K562 (cell line): ENCODE measurements at regions not wholly inside any gene's neighbourhood (a gene's known extent, or its start where the extent isn't known, plus 50 kb on each side); places are given as distances from the start of the nearest gene placed in this dataset.

Source experiments
- ATAC-seq: fragments of 200-7000 bp; cut with Tn5 transposase; 3 replicates; pipeline ENCODE4 v1.9.1; 2020; ENCODE audit warnings: moderate library complexity
- BruUV-seq: library from RNA; stranded (reverse); fragments of 400-500 nt; replicated peaks from 2 replicates; lab custom pipeline; 2021; lab: Mats Ljungman, UMichigan
- CTCF ChIA-PET: fragments of 300-600 bp; formaldehyde crosslinking; extraction: SDS; loops from one replicate; lab custom pipeline; 2021; ENCODE audit warnings: low intra/inter-chr PET ratio; lab: Yijun Ruan, JAX
- POLR2A ChIA-PET: fragments of 300-600, 350-650 bp; sonication (Branson Sonifier 250); formaldehyde crosslinking; extraction: SDS; loops from one replicate; lab custom pipeline; 2021; ENCODE audit warnings: antibody characterized with exemption, inconsistent platforms; lab: Yijun Ruan, JAX
- DNase-seq, 4 experiments: peaks; one replicate each; pipeline versions ENCODE4 v3.0.0 to v3.0.0-alpha.2; 2011 to 2018; ENCODE audit warnings: low spot score in 3 of 4, mixed read lengths in 3 of 4; ENCODE audit errors: extremely low read depth in 1 of 4
- FAIRE-seq: peaks from 2 replicates; lab custom pipeline; 2011; peaks lifted over from hg19 to GRCh38; lab: Jason Lieb, UNC
- H2AFZ ChIP-seq: 2 replicates; pipeline ENCODE4 v1.6.0; 2011; ENCODE audit warnings: low read depth, low read length, control low read depth, inconsistent platforms
- H3K27ac ChIP-seq: fragments of 200-600 bp; 3 replicates; pipeline ENCODE4 v1.8.0; 2011; ENCODE audit warnings: low read depth, mild to moderate bottlenecking, control low read depth, inconsistent platforms, low read length, moderate library complexity, mixed read lengths; ENCODE audit errors: extremely low read depth
- H3K27me3 ChIP-seq, 2 experiments: fragments of 300-600 bp in 1 of 2; 2 replicates in 1 of 2; 3 replicates in 1 of 2; pipeline versions ENCODE4 v1.6.0 to v1.8.0; 2011; ENCODE audit warnings: inconsistent platforms in 2 of 2, low read length in 2 of 2, mild to moderate bottlenecking in 1 of 2, mixed read lengths in 1 of 2, moderate library complexity in 1 of 2; ENCODE audit not compliant: control insufficient read depth in 2 of 2, insufficient read depth in 2 of 2
- H3K36me3 ChIP-seq: fragments of 300-600 bp; 3 replicates; pipeline ENCODE4 v1.8.0; 2011; ENCODE audit warnings: mild to moderate bottlenecking, low read length, inconsistent platforms; ENCODE audit not compliant: control insufficient read depth, insufficient read depth
- H3K4me1 ChIP-seq, 2 experiments: fragments of 200-600 bp in 1 of 2; replicated peaks in 1 of 2; 2 replicates in 1 of 2; 3 replicates in 1 of 2; pipeline versions ENCODE4 v1.5.1 to v1.8.0; 2011; ENCODE audit warnings: inconsistent platforms in 2 of 2, low read length in 2 of 2, mild to moderate bottlenecking in 1 of 2, mixed read lengths in 1 of 2, moderate library complexity in 1 of 2; ENCODE audit not compliant: control insufficient read depth in 2 of 2, insufficient read depth in 2 of 2
- H3K4me2 ChIP-seq: 2 replicates; pipeline ENCODE4 v1.6.1; 2011; ENCODE audit warnings: low read length, control low read depth, inconsistent platforms, mixed read lengths; ENCODE audit not compliant: insufficient read depth
- H3K4me3 ChIP-seq: fragments of 200-600 bp; sonication (generic), shearing (Covaris generic); 2 replicates; pipeline ENCODE4 v1.5.1; 2016; ENCODE audit warnings: control low read depth, inconsistent platforms
- H3K79me2 ChIP-seq: fragments of 200-600 bp; 3 replicates; pipeline ENCODE4 v1.8.0; 2011; ENCODE audit warnings: low read length, inconsistent platforms; ENCODE audit not compliant: control insufficient read depth, insufficient read depth
- H3K9ac ChIP-seq, 2 experiments: 2 replicates each; pipeline versions ENCODE4 v1.6.0 to v1.6.1; 2011; ENCODE audit warnings: low read depth in 2 of 2, low read length in 2 of 2, control low read depth in 1 of 2, inconsistent platforms in 1 of 2, mild to moderate bottlenecking in 1 of 2, mixed read lengths in 1 of 2; ENCODE audit not compliant: insufficient read depth in 1 of 2
- H3K9me1 ChIP-seq: one replicate; pipeline ENCODE4 v1.6.0; 2011; ENCODE audit warnings: inconsistent platforms, mild to moderate bottlenecking, low read length, moderate library complexity; ENCODE audit not compliant: control insufficient read depth, insufficient read depth
- H3K9me3 ChIP-seq: replicated peaks from 2 replicates; pipeline ENCODE4 v1.5.1; 2011; ENCODE audit warnings: low read depth, low read length, inconsistent platforms; ENCODE audit not compliant: control insufficient read depth, insufficient read depth
- H4K20me1 ChIP-seq: replicated peaks from 2 replicates; pipeline ENCODE4 v1.6.1; 2011; ENCODE audit warnings: low read length, inconsistent platforms, mixed read lengths; ENCODE audit not compliant: control insufficient read depth, insufficient read depth
- DPF2 ChIP-seq: fragments of 450-650 bp; IDR thresholded peaks from 2 replicates; pipeline ENCODE4 v1.6.1; 2016
- HDGF ChIP-seq: fragments of 450-650 bp; IDR thresholded peaks from 2 replicates; pipeline ENCODE4 v1.6.1; 2016
- ZFP30 ChIP-seq: fragments of 250-450 bp; sonication (Bioruptor Pico); IDR thresholded peaks from 2 replicates; pipeline ENCODE4 v1.8.0; 2022; ENCODE audit warnings: moderate library complexity, mild to moderate bottlenecking, inconsistent platforms, borderline replicate concordance
- ZNF354B ChIP-seq: fragments of 250-450 bp; sonication (Bioruptor Pico); IDR thresholded peaks from 2 replicates; pipeline ENCODE4 v1.4.0; 2020
- WGBS: fragments of 100-300 bp; shearing (Covaris generic); methylation state at CpG from one replicate; pipeline ENCODE4 v1.1.6; 2016; ENCODE audit warnings: low coverage, mixed read lengths; ENCODE audit not compliant: insufficient coverage; ENCODE audit errors: missing lambda C conversion rate; 5-methylcytosine and 5-hydroxymethylcytosine counted together
- in situ Hi-C: fragments of 300-500 bp; cut with MboI; formaldehyde crosslinking; loops from 4 replicates; pipeline ENCODE4 v1.15.0; 2018; ENCODE audit warnings: inconsistent platforms, mixed read lengths
- intact Hi-C: fragments of 100-400 bp; cut with micrococcal nuclease; formaldehyde crosslinking; loops from 2 replicates; pipeline ENCODE4 v1.14.2; 2022
- TF ChIP-seq, protein P1 (sequence below): fragments of 250-450 bp; sonication (Bioruptor Pico); IDR thresholded peaks from 2 replicates; pipeline ENCODE4 v1.4.0; 2020
- TF ChIP-seq, protein P2 (sequence below): fragments of 450-650 bp; IDR thresholded peaks from 2 replicates; pipeline ENCODE4 v1.6.1; 2016; ENCODE audit warnings: mild to moderate bottlenecking, moderate library complexity

DNA sequence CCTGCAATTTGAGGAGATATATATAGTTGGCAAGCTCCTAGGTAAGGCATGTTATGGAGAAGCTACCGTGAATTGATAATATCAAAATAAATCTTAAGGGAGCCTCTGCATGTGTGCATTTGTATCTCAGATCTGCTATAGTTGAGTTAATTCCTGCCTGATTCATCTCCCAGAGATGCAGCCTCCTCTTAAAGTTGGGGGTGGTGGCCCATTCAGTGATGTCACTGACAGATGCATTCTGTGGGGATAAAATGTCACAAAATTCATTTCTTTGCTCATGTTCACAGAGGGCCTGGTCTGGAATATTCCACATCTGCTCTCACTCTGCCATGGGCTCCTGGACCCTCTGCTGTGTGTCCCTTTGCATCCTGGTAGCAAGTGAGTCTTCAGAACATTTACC is 185.8 kb upstream of the PRSS1 start:
- H3K9ac ChIP-seq = no peak overlapping the region
- no TSS peak for BruUV-seq
- no peak overlapping the region for H3K4me2 ChIP-seq
- H3K27ac ChIP-seq = no peak overlapping the region
- ATAC-seq = no peak
- H3K36me3 ChIP-seq = no peaks in the 10 kb centered on the region
- no peaks in the 10 kb centered on the region for H3K9me1 ChIP-seq
- no peaks in the 10 kb centered on the region for H3K79me2 ChIP-seq
- H3K27me3 ChIP-seq = peaks cover 0 to 7% of the 10 kb centered on the region in 2 experiments; a peak in 2 of 5 replicates
- 3% methylated on average over 1 of the region's 1 CpG for WGBS
- no peaks in the 10 kb centered on the region for H3K4me1 ChIP-seq
- in situ Hi-C loops = no loop called here
- no peaks in the 10 kb centered on the region for H3K9me3 ChIP-seq
- intact Hi-C loops = no loop called here
- no peak for DNase-seq
- no peak for FAIRE-seq
- ChIA-PET CTCF (no interaction called here), POLR2A (no interaction called here)
- no peaks in the 10 kb centered on the region for H4K20me1 ChIP-seq
- H2AFZ ChIP-seq = no peak overlapping the region
- no peak overlapping the region for H3K4me3 ChIP-seq
- TF ChIP-seq, protein P1, sequence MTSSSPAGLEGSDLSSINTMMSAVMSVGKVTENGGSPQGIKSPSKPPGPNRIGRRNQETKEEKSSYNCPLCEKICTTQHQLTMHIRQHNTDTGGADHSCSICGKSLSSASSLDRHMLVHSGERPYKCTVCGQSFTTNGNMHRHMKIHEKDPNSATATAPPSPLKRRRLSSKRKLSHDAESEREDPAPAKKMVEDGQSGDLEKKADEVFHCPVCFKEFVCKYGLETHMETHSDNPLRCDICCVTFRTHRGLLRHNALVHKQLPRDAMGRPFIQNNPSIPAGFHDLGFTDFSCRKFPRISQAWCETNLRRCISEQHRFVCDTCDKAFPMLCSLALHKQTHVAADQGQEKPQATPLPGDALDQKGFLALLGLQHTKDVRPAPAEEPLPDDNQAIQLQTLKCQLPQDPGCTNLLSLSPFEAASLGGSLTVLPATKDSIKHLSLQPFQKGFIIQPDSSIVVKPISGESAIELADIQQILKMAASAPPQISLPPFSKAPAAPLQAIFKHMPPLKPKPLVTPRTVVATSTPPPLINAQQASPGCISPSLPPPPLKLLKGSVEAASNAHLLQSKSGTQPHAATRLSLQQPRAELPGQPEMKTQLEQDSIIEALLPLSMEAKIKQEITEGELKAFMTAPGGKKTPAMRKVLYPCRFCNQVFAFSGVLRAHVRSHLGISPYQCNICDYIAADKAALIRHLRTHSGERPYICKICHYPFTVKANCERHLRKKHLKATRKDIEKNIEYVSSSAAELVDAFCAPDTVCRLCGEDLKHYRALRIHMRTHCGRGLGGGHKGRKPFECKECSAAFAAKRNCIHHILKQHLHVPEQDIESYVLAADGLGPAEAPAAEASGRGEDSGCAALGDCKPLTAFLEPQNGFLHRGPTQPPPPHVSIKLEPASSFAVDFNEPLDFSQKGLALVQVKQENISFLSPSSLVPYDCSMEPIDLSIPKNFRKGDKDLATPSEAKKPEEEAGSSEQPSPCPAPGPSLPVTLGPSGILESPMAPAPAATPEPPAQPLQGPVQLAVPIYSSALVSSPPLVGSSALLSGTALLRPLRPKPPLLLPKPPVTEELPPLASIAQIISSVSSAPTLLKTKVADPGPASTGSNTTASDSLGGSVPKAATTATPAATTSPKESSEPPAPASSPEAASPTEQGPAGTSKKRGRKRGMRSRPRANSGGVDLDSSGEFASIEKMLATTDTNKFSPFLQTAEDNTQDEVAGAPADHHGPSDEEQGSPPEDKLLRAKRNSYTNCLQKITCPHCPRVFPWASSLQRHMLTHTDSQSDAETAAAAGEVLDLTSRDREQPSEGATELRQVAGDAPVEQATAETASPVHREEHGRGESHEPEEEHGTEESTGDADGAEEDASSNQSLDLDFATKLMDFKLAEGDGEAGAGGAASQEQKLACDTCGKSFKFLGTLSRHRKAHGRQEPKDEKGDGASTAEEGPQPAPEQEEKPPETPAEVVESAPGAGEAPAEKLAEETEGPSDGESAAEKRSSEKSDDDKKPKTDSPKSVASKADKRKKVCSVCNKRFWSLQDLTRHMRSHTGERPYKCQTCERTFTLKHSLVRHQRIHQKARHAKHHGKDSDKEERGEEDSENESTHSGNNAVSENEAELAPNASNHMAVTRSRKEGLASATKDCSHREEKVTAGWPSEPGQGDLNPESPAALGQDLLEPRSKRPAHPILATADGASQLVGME (CRISPR knock-in tag) = no peak
- no peak for TF ChIP-seq DPF2
- TF ChIP-seq ZFP30 (CRISPR knock-in tag) = no peak
- TF ChIP-seq, protein P2, sequence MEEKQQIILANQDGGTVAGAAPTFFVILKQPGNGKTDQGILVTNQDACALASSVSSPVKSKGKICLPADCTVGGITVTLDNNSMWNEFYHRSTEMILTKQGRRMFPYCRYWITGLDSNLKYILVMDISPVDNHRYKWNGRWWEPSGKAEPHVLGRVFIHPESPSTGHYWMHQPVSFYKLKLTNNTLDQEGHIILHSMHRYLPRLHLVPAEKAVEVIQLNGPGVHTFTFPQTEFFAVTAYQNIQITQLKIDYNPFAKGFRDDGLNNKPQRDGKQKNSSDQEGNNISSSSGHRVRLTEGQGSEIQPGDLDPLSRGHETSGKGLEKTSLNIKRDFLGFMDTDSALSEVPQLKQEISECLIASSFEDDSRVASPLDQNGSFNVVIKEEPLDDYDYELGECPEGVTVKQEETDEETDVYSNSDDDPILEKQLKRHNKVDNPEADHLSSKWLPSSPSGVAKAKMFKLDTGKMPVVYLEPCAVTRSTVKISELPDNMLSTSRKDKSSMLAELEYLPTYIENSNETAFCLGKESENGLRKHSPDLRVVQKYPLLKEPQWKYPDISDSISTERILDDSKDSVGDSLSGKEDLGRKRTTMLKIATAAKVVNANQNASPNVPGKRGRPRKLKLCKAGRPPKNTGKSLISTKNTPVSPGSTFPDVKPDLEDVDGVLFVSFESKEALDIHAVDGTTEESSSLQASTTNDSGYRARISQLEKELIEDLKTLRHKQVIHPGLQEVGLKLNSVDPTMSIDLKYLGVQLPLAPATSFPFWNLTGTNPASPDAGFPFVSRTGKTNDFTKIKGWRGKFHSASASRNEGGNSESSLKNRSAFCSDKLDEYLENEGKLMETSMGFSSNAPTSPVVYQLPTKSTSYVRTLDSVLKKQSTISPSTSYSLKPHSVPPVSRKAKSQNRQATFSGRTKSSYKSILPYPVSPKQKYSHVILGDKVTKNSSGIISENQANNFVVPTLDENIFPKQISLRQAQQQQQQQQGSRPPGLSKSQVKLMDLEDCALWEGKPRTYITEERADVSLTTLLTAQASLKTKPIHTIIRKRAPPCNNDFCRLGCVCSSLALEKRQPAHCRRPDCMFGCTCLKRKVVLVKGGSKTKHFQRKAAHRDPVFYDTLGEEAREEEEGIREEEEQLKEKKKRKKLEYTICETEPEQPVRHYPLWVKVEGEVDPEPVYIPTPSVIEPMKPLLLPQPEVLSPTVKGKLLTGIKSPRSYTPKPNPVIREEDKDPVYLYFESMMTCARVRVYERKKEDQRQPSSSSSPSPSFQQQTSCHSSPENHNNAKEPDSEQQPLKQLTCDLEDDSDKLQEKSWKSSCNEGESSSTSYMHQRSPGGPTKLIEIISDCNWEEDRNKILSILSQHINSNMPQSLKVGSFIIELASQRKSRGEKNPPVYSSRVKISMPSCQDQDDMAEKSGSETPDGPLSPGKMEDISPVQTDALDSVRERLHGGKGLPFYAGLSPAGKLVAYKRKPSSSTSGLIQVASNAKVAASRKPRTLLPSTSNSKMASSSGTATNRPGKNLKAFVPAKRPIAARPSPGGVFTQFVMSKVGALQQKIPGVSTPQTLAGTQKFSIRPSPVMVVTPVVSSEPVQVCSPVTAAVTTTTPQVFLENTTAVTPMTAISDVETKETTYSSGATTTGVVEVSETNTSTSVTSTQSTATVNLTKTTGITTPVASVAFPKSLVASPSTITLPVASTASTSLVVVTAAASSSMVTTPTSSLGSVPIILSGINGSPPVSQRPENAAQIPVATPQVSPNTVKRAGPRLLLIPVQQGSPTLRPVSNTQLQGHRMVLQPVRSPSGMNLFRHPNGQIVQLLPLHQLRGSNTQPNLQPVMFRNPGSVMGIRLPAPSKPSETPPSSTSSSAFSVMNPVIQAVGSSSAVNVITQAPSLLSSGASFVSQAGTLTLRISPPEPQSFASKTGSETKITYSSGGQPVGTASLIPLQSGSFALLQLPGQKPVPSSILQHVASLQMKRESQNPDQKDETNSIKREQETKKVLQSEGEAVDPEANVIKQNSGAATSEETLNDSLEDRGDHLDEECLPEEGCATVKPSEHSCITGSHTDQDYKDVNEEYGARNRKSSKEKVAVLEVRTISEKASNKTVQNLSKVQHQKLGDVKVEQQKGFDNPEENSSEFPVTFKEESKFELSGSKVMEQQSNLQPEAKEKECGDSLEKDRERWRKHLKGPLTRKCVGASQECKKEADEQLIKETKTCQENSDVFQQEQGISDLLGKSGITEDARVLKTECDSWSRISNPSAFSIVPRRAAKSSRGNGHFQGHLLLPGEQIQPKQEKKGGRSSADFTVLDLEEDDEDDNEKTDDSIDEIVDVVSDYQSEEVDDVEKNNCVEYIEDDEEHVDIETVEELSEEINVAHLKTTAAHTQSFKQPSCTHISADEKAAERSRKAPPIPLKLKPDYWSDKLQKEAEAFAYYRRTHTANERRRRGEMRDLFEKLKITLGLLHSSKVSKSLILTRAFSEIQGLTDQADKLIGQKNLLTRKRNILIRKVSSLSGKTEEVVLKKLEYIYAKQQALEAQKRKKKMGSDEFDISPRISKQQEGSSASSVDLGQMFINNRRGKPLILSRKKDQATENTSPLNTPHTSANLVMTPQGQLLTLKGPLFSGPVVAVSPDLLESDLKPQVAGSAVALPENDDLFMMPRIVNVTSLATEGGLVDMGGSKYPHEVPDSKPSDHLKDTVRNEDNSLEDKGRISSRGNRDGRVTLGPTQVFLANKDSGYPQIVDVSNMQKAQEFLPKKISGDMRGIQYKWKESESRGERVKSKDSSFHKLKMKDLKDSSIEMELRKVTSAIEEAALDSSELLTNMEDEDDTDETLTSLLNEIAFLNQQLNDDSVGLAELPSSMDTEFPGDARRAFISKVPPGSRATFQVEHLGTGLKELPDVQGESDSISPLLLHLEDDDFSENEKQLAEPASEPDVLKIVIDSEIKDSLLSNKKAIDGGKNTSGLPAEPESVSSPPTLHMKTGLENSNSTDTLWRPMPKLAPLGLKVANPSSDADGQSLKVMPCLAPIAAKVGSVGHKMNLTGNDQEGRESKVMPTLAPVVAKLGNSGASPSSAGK = no peak
- TF ChIP-seq HDGF = no peak
- no peak for TF ChIP-seq ZNF354B (CRISPR knock-in tag)
